ENCODE measurements at regions not wholly inside any gene's neighbourhood (a gene's known extent, or its start where the extent isn't known, plus 50 kb on each side); places are given as distances from the start of the nearest gene placed in this dataset.

DNA sequence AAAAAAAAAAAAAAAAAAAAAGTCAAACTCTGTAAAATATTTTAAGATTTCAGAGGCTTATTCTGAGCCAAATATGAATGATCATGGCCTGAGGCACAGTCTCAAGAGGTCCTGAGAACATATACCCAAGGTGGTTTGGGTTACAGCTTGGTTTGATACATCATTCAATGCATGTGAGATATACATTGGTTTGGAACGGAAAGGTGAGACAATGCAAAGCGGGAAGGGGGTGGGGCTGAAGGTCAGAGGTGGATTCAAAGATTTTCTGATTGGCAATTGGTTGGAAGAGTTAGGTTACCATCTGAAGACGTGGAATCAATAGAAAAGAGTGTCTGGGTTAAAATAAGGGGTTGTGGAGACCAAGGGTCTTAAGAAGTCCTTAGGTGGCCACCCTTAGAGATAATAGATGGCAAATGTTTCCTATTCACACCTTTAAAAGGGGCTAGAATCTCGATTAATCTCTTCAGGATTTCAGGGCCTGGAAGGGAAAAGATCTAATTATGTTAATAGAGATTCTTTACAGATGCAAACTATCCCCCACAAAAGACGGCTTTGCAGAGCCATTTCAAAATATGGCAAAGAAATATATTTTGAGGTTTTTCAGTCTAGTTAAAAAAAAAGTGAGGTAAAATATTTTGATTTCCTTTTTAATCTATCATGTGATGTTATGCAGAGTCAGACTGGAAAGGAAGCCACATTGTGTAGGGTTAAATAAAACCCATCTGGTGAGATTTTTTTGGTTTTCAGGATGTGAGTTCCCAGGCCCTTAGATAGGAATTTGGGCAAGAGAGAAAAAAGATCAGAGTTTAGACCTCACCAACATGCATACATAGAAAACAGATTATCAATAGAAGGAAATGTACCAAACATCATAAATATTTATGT lies 173.8 kb upstream of the CNOT2 start:
- no peak overlapping the region for H3K27ac ChIP-seq (ENCODE audit: low read depth in 1 of 2, low read length in 2 of 2)
- H3K4me1 ChIP-seq (ENCODE audit: control insufficient read depth in 1 of 2, insufficient read depth in 2 of 2, low read length in 2 of 2): no peaks in the 10 kb centered on the region
- Mint-ChIP-seq H3K27me3 (ENCODE audit: low read depth in 3 of 3) (peaks cover 0 to 3% (median 0%) of the 10 kb centered on the region in 3 donors), H3K4me1 (no peaks in the 10 kb centered on the region), H3K9me3 (peaks cover 0 to 8% (median 1%) of the 10 kb centered on the region in 7 donors), H3K4me3 (no peak overlapping the region), H3K27ac (peak overlapping the region in 1 of 7 donors; percentile 23), H3K36me3 (no peaks in the 10 kb centered on the region)
- no peak overlapping the region for H3K9ac ChIP-seq (ENCODE audit: insufficient read depth, low read length, poor library complexity, severe bottlenecking)
- 100% methylated on average over 2 of the region's 5 CpGs for WGBS (ENCODE audit: insufficient coverage)
- no peak for DNase-seq
- H3K4me3 ChIP-seq (replicated peaks in 1 of 3; ENCODE audit: low read depth in 2 of 3, low read length in 3 of 3): no peak overlapping the region
- H3K9me3 ChIP-seq (replicated peaks in 1 of 2; ENCODE audit: control insufficient read depth in 1 of 2, insufficient read depth in 1 of 2, low read length in 2 of 2): no peaks in the 10 kb centered on the region
- no peaks in the 10 kb centered on the region for H3K27me3 ChIP-seq (ENCODE audit: control insufficient read depth in 2 of 2, insufficient read depth in 2 of 2, low read length in 2 of 2)
- no peak overlapping the region for H3K4me2 ChIP-seq (replicated peaks; ENCODE audit: extremely low read depth, low read length, poor library complexity, severe bottlenecking)
- H3K79me2 ChIP-seq (ENCODE audit: insufficient read depth, low read length): no peaks in the 10 kb centered on the region
- H3K36me3 ChIP-seq (replicated peaks in 1 of 2; ENCODE audit: control insufficient read depth in 1 of 2, insufficient read depth in 2 of 2, low read length in 2 of 2): no peaks in the 10 kb centered on the region
- TF ChIP-seq, protein P1, sequence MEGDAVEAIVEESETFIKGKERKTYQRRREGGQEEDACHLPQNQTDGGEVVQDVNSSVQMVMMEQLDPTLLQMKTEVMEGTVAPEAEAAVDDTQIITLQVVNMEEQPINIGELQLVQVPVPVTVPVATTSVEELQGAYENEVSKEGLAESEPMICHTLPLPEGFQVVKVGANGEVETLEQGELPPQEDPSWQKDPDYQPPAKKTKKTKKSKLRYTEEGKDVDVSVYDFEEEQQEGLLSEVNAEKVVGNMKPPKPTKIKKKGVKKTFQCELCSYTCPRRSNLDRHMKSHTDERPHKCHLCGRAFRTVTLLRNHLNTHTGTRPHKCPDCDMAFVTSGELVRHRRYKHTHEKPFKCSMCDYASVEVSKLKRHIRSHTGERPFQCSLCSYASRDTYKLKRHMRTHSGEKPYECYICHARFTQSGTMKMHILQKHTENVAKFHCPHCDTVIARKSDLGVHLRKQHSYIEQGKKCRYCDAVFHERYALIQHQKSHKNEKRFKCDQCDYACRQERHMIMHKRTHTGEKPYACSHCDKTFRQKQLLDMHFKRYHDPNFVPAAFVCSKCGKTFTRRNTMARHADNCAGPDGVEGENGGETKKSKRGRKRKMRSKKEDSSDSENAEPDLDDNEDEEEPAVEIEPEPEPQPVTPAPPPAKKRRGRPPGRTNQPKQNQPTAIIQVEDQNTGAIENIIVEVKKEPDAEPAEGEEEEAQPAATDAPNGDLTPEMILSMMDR (IDR thresholded peaks at IDR 0.05): no peak
- no peak overlapping the region for H2AFZ ChIP-seq (ENCODE audit: insufficient read depth, low read depth, low read length, poor library complexity, severe bottlenecking)
- intact Hi-C loops (cut with micrococcal nuclease): loop anchor here in 1 of 2 donors (10.0 kb wide), 1 partner anchor 165 kb away; no protein-coding TSS in a partner anchor
- no peaks in the 10 kb centered on the region for H4K20me1 ChIP-seq (ENCODE audit: insufficient read depth, low read length)

DNA sequence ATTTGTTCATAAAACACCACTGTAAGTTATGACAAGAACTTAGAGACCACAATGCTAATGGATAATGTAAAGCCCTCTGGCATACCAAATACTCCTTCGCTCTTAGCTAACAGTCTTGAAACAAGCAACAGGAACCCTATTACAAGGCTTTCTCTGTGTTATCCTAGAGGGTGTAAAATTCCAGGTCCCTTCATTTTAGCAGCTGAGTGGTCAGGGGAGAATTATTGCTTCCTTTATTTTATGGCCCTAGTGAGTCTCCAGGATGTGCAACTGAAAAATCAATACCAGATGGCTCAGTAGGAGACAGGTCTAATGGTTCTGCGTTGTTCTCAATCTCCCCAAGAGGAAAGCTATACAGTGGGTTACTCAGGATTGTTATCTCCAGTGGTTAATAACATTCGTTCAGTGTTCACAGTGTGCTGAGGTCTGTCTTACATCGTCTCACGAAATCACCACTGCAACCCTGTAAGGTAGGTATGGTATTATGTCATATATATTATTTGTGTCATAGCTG lies 172.7 kb upstream of the CNOT2 start:
- Histone ChIP-seq H3K9me3 (replicated peaks in 1 of 2; ENCODE audit: control insufficient read depth in 1 of 2, insufficient read depth in 1 of 2, low read length in 2 of 2) (no peaks in the 10 kb centered on the region), H3K4me3 (replicated peaks in 1 of 3; ENCODE audit: low read depth in 2 of 3, low read length in 3 of 3) (no peak overlapping the region), H3K27me3 (ENCODE audit: control insufficient read depth in 2 of 2, insufficient read depth in 2 of 2, low read length in 2 of 2) (no peaks in the 10 kb centered on the region), H3K4me2 (replicated peaks; ENCODE audit: extremely low read depth, low read length, poor library complexity, severe bottlenecking) (no peak overlapping the region), H3K4me1 (ENCODE audit: control insufficient read depth in 1 of 2, insufficient read depth in 2 of 2, low read length in 2 of 2) (no peaks in the 10 kb centered on the region), H4K20me1 (ENCODE audit: insufficient read depth, low read length) (no peaks in the 10 kb centered on the region), H3K27ac (ENCODE audit: low read depth in 1 of 2, low read length in 2 of 2) (no peak overlapping the region), H3K79me2 (ENCODE audit: insufficient read depth, low read length) (no peaks in the 10 kb centered on the region), H3K36me3 (replicated peaks in 1 of 2; ENCODE audit: control insufficient read depth in 1 of 2, insufficient read depth in 2 of 2, low read length in 2 of 2) (no peaks in the 10 kb centered on the region), H2AFZ (ENCODE audit: insufficient read depth, low read depth, low read length, poor library complexity, severe bottlenecking) (no peak overlapping the region), H3K9ac (ENCODE audit: insufficient read depth, low read length, poor library complexity, severe bottlenecking) (no peak overlapping the region)
- TF ChIP-seq, protein P1 (IDR thresholded peaks at IDR 0.05): no peak
- no peak for DNase-seq
- Mint-ChIP-seq H3K27me3 (ENCODE audit: low read depth in 3 of 3) (peaks cover 0 to 2% (median 0%) of the 10 kb centered on the region in 3 donors), H3K9me3 (peaks cover 0 to 5% (median 0%) of the 10 kb centered on the region in 7 donors), H3K4me3 (no peak overlapping the region), H3K36me3 (no peaks in the 10 kb centered on the region), H3K27ac (no peak overlapping the region), H3K4me1 (no peaks in the 10 kb centered on the region)
- 80% methylated on average over 1 of the region's 5 CpGs for WGBS (ENCODE audit: insufficient coverage)
- intact Hi-C loops (cut with micrococcal nuclease): loop anchor here in 1 of 2 donors (10.0 kb wide), 1 partner anchor 166 kb away; no protein-coding TSS in a partner anchor

All from CD14-positive monocyte (primary cell).